ENCODE measurements at regions not wholly inside any gene's neighbourhood (a gene's known extent, or its start where the extent isn't known, plus 50 kb on each side); places are given as distances from the start of the nearest gene placed in this dataset.

- Histone ChIP-seq H3K9me3 (no peaks in the 10 kb centered on the region), H3K4me1 (no peaks in the 10 kb centered on the region), H3K4me3 (no peak overlapping the region), H3K36me3 (no peaks in the 10 kb centered on the region), H3K27ac (no peak overlapping the region), H3K27me3 (no peaks in the 10 kb centered on the region)
- in situ Hi-C loops (cut with MboI; ENCODE audit: low sequenced_read_pairs in 4 of 4) = no loop called here
- ATAC-seq (no peak), DNase-seq (no peak)
- TF ChIP-seq POLR2A (IDR thresholded peaks at IDR 0.05) (no peak), CTCF (IDR thresholded peaks at IDR 0.05 in 4 of 5, conservative IDR thresholded peaks at IDR 0.05 in 1 of 5) (no peak)
- intact Hi-C loops (cut with DNase I; ENCODE audit: low total_unique reads) = no loop called here
Measured at GRCh38 chr5:124554746-124555578, 191.5 kb downstream of the ZNF608 start.

- Histone ChIP-seq H3K9me3 (no peaks in the 10 kb centered on the region), H3K36me3 (no peaks in the 10 kb centered on the region), H3K27ac (no peak overlapping the region), H3K4me3 (no peak overlapping the region), H3K27me3 (no peaks in the 10 kb centered on the region), H3K4me1 (no peaks in the 10 kb centered on the region)
- in situ Hi-C loops (cut with MboI; ENCODE audit: low sequenced_read_pairs in 4 of 4) (no loop called here), intact Hi-C loops (cut with DNase I; ENCODE audit: low total_unique reads) (no loop called here)
- TF ChIP-seq CTCF (IDR thresholded peaks at IDR 0.05 in 4 of 5, conservative IDR thresholded peaks at IDR 0.05 in 1 of 5) = no peak
- no peak for TF ChIP-seq POLR2A (IDR thresholded peaks at IDR 0.05)
- no peak for DNase-seq
- no peak for ATAC-seq
Measured at GRCh38 chr5:124553911-124554310, 192.5 kb downstream of the ZNF608 start.

GRCh38 chr5:124552526-124552925 is 193.9 kb downstream of the ZNF608 start:
- ATAC-seq (peak in 1 of 2 donors; percentile 45), DNase-seq (no peak)
- TF ChIP-seq POLR2A (IDR thresholded peaks at IDR 0.05) (no peak), CTCF (IDR thresholded peaks at IDR 0.05 in 4 of 5, conservative IDR thresholded peaks at IDR 0.05 in 1 of 5) (no peak)
- Histone ChIP-seq H3K4me3 (no peak overlapping the region), H3K27me3 (no peaks in the 10 kb centered on the region), H3K27ac (no peak overlapping the region), H3K9me3 (no peaks in the 10 kb centered on the region), H3K4me1 (no peaks in the 10 kb centered on the region), H3K36me3 (no peaks in the 10 kb centered on the region)
- in situ Hi-C loops (cut with MboI; ENCODE audit: low sequenced_read_pairs in 4 of 4) (no loop called here), intact Hi-C loops (cut with DNase I; ENCODE audit: low total_unique reads) (no loop called here)

- H3K4me3 ChIP-seq = no peak overlapping the region
- no peaks in the 10 kb centered on the region for H3K36me3 ChIP-seq
- H3K9me3 ChIP-seq = no peaks in the 10 kb centered on the region
- H3K27me3 ChIP-seq = no peaks in the 10 kb centered on the region
- intact Hi-C loops (cut with DNase I; ENCODE audit: low total_unique reads) = no loop called here
- H3K27ac ChIP-seq = no peak overlapping the region
- ATAC-seq (no peak), DNase-seq (no peak)
- TF ChIP-seq POLR2A (IDR thresholded peaks at IDR 0.05) = no peak
- TF ChIP-seq CTCF (IDR thresholded peaks at IDR 0.05 in 4 of 5, conservative IDR thresholded peaks at IDR 0.05 in 1 of 5) = no peak
- in situ Hi-C loops (cut with MboI; ENCODE audit: low sequenced_read_pairs in 4 of 4) = no loop called here
- H3K4me1 ChIP-seq = no peaks in the 10 kb centered on the region
Measured at GRCh38 chr5:124551939-124552279, 194.5 kb downstream of the ZNF608 start.

- intact Hi-C loops (cut with DNase I; ENCODE audit: low total_unique reads) = no loop called here
- DNase-seq (no peak), ATAC-seq (no peak)
- TF ChIP-seq POLR2A (IDR thresholded peaks at IDR 0.05) (no peak), CTCF (IDR thresholded peaks at IDR 0.05 in 4 of 5, conservative IDR thresholded peaks at IDR 0.05 in 1 of 5) (no peak)
- H3K4me1 ChIP-seq = no peaks in the 10 kb centered on the region
- no peaks in the 10 kb centered on the region for H3K36me3 ChIP-seq
- H3K9me3 ChIP-seq = no peaks in the 10 kb centered on the region
- in situ Hi-C loops (cut with MboI; ENCODE audit: low sequenced_read_pairs in 4 of 4) = no loop called here
- no peaks in the 10 kb centered on the region for H3K27me3 ChIP-seq
- H3K27ac ChIP-seq = no peak overlapping the region
- no peak overlapping the region for H3K4me3 ChIP-seq
Measured at GRCh38 chr5:124550731-124551130, 195.7 kb downstream of the ZNF608 start.

All from gastrocnemius medialis (tissue), 4 donors.